ENCODE measurements at regions not wholly inside any gene's neighbourhood (a gene's known extent, or its start where the extent isn't known, plus 50 kb on each side); places are given as distances from the start of the nearest gene placed in this dataset.

- TF ChIP-seq ZNF274 (IDR thresholded peaks at IDR 0.05; ENCODE audit: borderline replicate concordance, extremely low read depth, low read length) (no peak), POLR2A (IDR thresholded peaks at IDR 0.05; ENCODE audit: control extremely low read depth in 1 of 2, low read depth in 2 of 2, low read length in 2 of 2) (no peak), CREB1 (IDR thresholded peaks at IDR 0.05) (no peak), GABPA (IDR thresholded peaks at IDR 0.05; ENCODE audit: borderline replicate concordance, insufficient read depth, low read length) (no peak), USF2 (IDR thresholded peaks at IDR 0.05; ENCODE audit: low read length) (no peak), MAX (IDR thresholded peaks at IDR 0.05) (no peak), CBX8 (IDR thresholded peaks at IDR 0.05; ENCODE audit: borderline replicate concordance, low read depth, low read length) (no peak), CTCF (IDR thresholded peaks at IDR 0.05; ENCODE audit: control extremely low read depth in 1 of 3, insufficient read depth in 1 of 3, low read depth in 1 of 3, low read length in 3 of 3) (no peak), JUN (IDR thresholded peaks at IDR 0.05; ENCODE audit: low read depth, low read length) (no peak), RAD21 (IDR thresholded peaks at IDR 0.05 in 1 of 2, conservative IDR thresholded peaks at IDR 0.05 in 1 of 2; ENCODE audit: low read depth in 2 of 2, low read length in 2 of 2) (no peak), EZH2 (IDR thresholded peaks at IDR 0.05; ENCODE audit: low read depth, low read length, severe bottlenecking) (no peak), HDAC6 (IDR thresholded peaks at IDR 0.05; ENCODE audit: low read depth, low read length) (no peak), BRCA1 (IDR thresholded peaks at IDR 0.05; ENCODE audit: low read depth, low read length) (no peak), POLR2AphosphoS5 (IDR thresholded peaks at IDR 0.05; ENCODE audit: low read depth, low read length) (no peak)
Observed at GRCh38 chr9:8232726-8233125, 433.1 kb upstream of the DMAC1 start.
